MCF 10A (cell line): ENCODE measurements at regions not wholly inside any gene's neighbourhood (a gene's known extent, or its start where the extent isn't known, plus 50 kb on each side); places are given as distances from the start of the nearest gene placed in this dataset.

Experiments used
- BruUV-seq: library from RNA; stranded (reverse); fragments of 400-500 nt; replicated peaks from 2 replicates; lab custom pipeline; 2021; lab: Mats Ljungman, UMichigan
- CTCF ChIA-PET: fragments of 300-600 bp; sonication (Branson Sonifier 250); formaldehyde crosslinking; extraction: SDS; loops from one replicate; lab custom pipeline; 2021; ENCODE audit warnings: antibody characterized with exemption, inconsistent platforms; lab: Yijun Ruan, JAX
- POLR2A ChIA-PET: fragments of 300-600, 350-650 bp; sonication (Branson Sonifier 250); formaldehyde crosslinking; extraction: SDS; loops from one replicate; lab custom pipeline; 2020; ENCODE audit warnings: antibody characterized with exemption, inconsistent platforms; lab: Yijun Ruan, JAX
- DNase-seq: peaks from one replicate; pipeline ENCODE4 v3.0.0-alpha.2; 2018; ENCODE audit not compliant: unreplicated experiment
- H3K27ac Mint-ChIP-seq: one replicate; pipeline ENCODE4 v1.8.0; 2022; ENCODE audit warnings: mild to moderate bottlenecking, low read depth, mixed read lengths; ENCODE audit not compliant: unreplicated experiment
- H3K27me3 Mint-ChIP-seq: one replicate; pipeline ENCODE4 v1.8.0; 2022; ENCODE audit warnings: mixed read lengths; ENCODE audit not compliant: insufficient read depth, unreplicated experiment
- H3K36me3 Mint-ChIP-seq: one replicate; pipeline ENCODE4 v1.8.0; 2022; ENCODE audit warnings: mild to moderate bottlenecking, moderate library complexity, mixed read lengths; ENCODE audit not compliant: insufficient read depth, unreplicated experiment
- H3K4me1 Mint-ChIP-seq: one replicate; pipeline ENCODE4 v1.8.0; 2022; ENCODE audit warnings: mixed read lengths; ENCODE audit not compliant: insufficient read depth, unreplicated experiment
- H3K4me3 Mint-ChIP-seq: one replicate; pipeline ENCODE4 v1.8.0; 2022; ENCODE audit warnings: mild to moderate bottlenecking, moderate library complexity, mixed read lengths; ENCODE audit not compliant: unreplicated experiment
- H3K9me3 Mint-ChIP-seq: one replicate; pipeline ENCODE4 v1.8.0; 2022; ENCODE audit warnings: mixed read lengths; ENCODE audit not compliant: unreplicated experiment
- intact Hi-C: fragments of 100-400 bp; cut with micrococcal nuclease; formaldehyde crosslinking; loops from 2 replicates; pipeline ENCODE4 v1.14.1; 2022
- TF ChIP-seq, protein P1 (sequence below): fragments of 200-600 bp; IDR thresholded peaks from one replicate; pipeline ENCODE4 v1.8.0; 2022; ENCODE audit warnings: antibody characterized with exemption, mild to moderate bottlenecking; ENCODE audit not compliant: unreplicated experiment

DNA sequence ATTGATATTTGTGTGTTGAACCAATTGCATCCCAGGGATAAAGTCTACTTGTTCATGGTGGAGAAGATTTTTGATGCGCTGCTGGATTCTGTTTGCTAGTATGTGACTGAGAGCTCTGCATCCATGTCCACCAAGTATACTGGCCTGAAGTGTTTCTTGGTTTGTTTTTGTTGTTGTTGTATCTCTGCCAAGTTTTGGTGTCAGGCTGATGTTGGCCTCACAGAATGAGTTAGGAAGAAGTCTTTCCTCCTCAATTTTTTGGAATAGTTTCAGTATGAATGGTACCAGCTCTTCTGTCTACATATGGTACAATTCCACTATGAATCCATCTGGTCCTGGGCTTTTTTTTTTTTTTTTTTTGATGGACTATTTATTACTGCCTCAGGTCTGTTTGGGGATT, 50.9 kb upstream of the OSTN start:
- Mint-ChIP-seq H3K36me3 (no peaks in the 10 kb centered on the region), H3K27ac (no peak overlapping the region), H3K4me3 (no peak overlapping the region), H3K4me1 (peaks cover 14% of the 10 kb centered on the region), H3K27me3 (no peaks in the 10 kb centered on the region), H3K9me3 (no peaks in the 10 kb centered on the region)
- BruUV-seq, result no TSS peak
- CTCF ChIA-PET, result no interaction called here
- DNase-seq, result peak; percentile 46
- TF ChIP-seq, protein P1, sequence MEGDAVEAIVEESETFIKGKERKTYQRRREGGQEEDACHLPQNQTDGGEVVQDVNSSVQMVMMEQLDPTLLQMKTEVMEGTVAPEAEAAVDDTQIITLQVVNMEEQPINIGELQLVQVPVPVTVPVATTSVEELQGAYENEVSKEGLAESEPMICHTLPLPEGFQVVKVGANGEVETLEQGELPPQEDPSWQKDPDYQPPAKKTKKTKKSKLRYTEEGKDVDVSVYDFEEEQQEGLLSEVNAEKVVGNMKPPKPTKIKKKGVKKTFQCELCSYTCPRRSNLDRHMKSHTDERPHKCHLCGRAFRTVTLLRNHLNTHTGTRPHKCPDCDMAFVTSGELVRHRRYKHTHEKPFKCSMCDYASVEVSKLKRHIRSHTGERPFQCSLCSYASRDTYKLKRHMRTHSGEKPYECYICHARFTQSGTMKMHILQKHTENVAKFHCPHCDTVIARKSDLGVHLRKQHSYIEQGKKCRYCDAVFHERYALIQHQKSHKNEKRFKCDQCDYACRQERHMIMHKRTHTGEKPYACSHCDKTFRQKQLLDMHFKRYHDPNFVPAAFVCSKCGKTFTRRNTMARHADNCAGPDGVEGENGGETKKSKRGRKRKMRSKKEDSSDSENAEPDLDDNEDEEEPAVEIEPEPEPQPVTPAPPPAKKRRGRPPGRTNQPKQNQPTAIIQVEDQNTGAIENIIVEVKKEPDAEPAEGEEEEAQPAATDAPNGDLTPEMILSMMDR, result no peak
- POLR2A ChIA-PET, result no interaction called here
- intact Hi-C loops, result no loop called here

DNA sequence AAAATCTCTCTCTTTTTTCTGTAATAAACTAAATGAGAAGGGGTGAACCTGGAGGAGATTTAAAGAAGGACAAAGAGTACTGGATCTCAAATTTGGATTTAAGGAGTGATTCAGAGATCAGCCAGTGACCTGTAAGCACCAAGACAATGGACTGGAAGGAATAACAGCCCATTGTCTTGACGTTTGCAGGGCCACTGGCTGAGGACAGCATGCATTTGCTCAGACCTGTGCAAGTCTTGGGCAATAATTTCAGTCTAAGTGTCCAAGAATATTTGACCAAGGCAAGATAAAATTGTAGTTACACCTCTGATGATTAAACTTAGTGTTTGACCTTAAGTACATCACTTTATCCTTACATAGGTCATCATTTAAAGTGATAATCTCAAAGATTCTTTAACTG, 55.8 kb upstream of the OSTN start:
- Mint-ChIP-seq H3K4me3 (no peak overlapping the region), H3K36me3 (no peaks in the 10 kb centered on the region), H3K27me3 (no peaks in the 10 kb centered on the region), H3K27ac (peak overlapping the region; percentile 41), H3K9me3 (no peaks in the 10 kb centered on the region), H3K4me1 (peaks cover 14% of the 10 kb centered on the region)
- intact Hi-C loops, result no loop called here
- DNase-seq, result peak; percentile 60
- CTCF ChIA-PET, result interaction anchor here (0.7 to 1.0 kb wide), 2 partner anchors 16 to 331 kb away, joined by 3 to 4 read pairs; no protein-coding TSS in a partner anchor
- BruUV-seq, result no TSS peak
- POLR2A ChIA-PET, result interaction anchor here (0.7 kb wide), 1 partner anchor 20 kb away, joined by 3 read pairs; no protein-coding TSS in a partner anchor
- TF ChIP-seq, protein P1, result no peak

DNA sequence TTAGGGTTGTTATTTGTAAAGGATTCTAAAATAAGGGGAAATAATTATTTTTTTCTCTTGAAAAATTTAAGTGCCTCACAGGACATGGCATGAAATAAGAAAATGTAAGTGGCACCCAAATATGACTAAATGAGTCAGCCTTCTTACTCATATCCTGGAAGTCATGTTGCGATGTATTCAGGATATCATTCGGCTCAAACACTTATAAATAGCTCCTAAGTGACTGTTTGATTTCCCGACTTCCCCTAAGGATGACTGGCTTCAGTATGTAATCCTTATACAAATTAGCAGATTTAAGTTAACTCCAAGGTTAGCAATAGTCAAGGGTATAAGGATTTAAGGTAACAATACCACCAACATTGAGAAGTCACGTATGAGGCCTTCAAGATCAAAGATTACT, 57.3 kb upstream of the OSTN start:
- TF ChIP-seq, protein P1, result no peak
- H3K27me3 Mint-ChIP-seq, result no peaks in the 10 kb centered on the region
- H3K27ac Mint-ChIP-seq, result peak overlapping the region; percentile 41
- H3K9me3 Mint-ChIP-seq, result no peaks in the 10 kb centered on the region
- ChIA-PET POLR2A (interaction anchor here (0.7 to 1.0 kb wide), 2 partner anchors 8 to 13 kb away, joined by 3 read pairs; no protein-coding TSS in a partner anchor), CTCF (interaction anchor here (0.7 kb wide), 3 partner anchors 11 to 59 kb away, joined by 3 read pairs; no protein-coding TSS in a partner anchor)
- no peak overlapping the region for H3K4me3 Mint-ChIP-seq
- intact Hi-C loops, result loop anchor here (1.0 to 2.0 kb wide), 2 partner anchors 47 to 71 kb away; no protein-coding TSS in a partner anchor
- peak; percentile 82 for DNase-seq
- no peaks in the 10 kb centered on the region for H3K36me3 Mint-ChIP-seq
- peaks cover 10% of the 10 kb centered on the region for H3K4me1 Mint-ChIP-seq
- no TSS peak for BruUV-seq

DNA sequence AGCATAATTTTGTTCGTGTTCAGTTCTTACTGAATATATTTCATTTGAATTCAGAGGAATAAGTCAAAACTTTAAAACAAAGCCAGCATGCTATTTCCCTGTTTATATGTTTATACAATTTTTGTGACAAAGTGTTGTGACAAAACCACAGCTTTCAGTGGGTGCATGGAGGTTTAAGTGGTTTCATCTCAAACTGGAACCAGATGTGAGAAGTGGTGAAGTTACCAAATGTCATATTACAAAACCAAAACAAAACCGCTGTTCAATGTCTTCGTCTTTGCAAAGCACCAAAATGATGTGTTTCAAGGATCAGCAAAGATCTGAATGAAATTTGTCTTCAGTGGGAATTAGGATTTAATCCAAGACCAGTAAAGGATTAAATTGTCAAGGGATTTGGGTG, 59.3 kb upstream of the OSTN start:
- TF ChIP-seq, protein P1, result no peak
- CTCF ChIA-PET, result no interaction called here
- BruUV-seq, result no TSS peak
- no peaks in the 10 kb centered on the region for H3K9me3 Mint-ChIP-seq
- peaks cover 10% of the 10 kb centered on the region for H3K4me1 Mint-ChIP-seq
- intact Hi-C loops, result loop anchor here (2.0 to 5.0 kb wide), 2 partner anchors 45 to 258 kb away; no protein-coding TSS in a partner anchor
- H3K27me3 Mint-ChIP-seq, result no peaks in the 10 kb centered on the region
- no peak overlapping the region for H3K4me3 Mint-ChIP-seq
- H3K36me3 Mint-ChIP-seq, result no peaks in the 10 kb centered on the region
- H3K27ac Mint-ChIP-seq, result no peak overlapping the region
- DNase-seq, result no peak
- POLR2A ChIA-PET, result no interaction called here
